Left ventricle myocardium inferior (tissue), 1 donor: ENCODE measurements at regions not wholly inside any gene's neighbourhood (a gene's known extent, or its start where the extent isn't known, plus 50 kb on each side); places are given as distances from the start of the nearest gene placed in this dataset.

Source experiments
- DNase-seq: peaks from one replicate; pipeline ENCODE4 v3.0.0-alpha.2; 2020
- H3K27ac ChIP-seq: fragments of 200-600 bp; replicated peaks from 2 replicates; pipeline ENCODE4 v1.8.0; 2021
- H3K27me3 ChIP-seq: fragments of 200-600 bp; 2 replicates; pipeline ENCODE4 v1.8.0; 2021; ENCODE audit warnings: low read depth
- H3K36me3 ChIP-seq: fragments of 200-600 bp; 2 replicates; pipeline ENCODE4 v1.8.0; 2021
- H3K4me1 ChIP-seq: fragments of 200-600 bp; 2 replicates; pipeline ENCODE4 v1.8.0; 2021
- H3K4me3 ChIP-seq: fragments of 200-600 bp; 2 replicates; pipeline ENCODE4 v1.8.0; 2021; ENCODE audit warnings: mild to moderate bottlenecking, moderate library complexity
- H3K9me3 ChIP-seq: fragments of 200-600 bp; replicated peaks from 2 replicates; pipeline ENCODE4 v1.8.0; 2021
- CTCF ChIP-seq: fragments of 200-600 bp; IDR thresholded peaks from 2 replicates; pipeline ENCODE4 v1.8.0; 2021; ENCODE audit warnings: antibody characterized with exemption, mild to moderate bottlenecking, borderline replicate concordance
- intact Hi-C: fragments of 100-400 bp; cut with micrococcal nuclease; formaldehyde crosslinking; loops from one replicate; pipeline ENCODE4 v1.11.0; 2022
- donor health status: DM: no; HTN: yes; CAD: no; lungs with severe emphysema.

GRCh38 chr1:112265931-112266330 is 130.1 kb upstream of the CTTNBP2NL start:
- no peaks in the 10 kb centered on the region for H3K27me3 ChIP-seq
- H3K9me3 ChIP-seq, result no peaks in the 10 kb centered on the region
- peaks cover 63% of the 10 kb centered on the region for H3K4me1 ChIP-seq
- H3K4me3 ChIP-seq, result no peak overlapping the region
- peak overlapping the region; percentile 76 for H3K27ac ChIP-seq
- DNase-seq, result no peak
- no peak for TF ChIP-seq CTCF
- no peaks in the 10 kb centered on the region for H3K36me3 ChIP-seq
- intact Hi-C loops, result no loop called here

GRCh38 chr1:112267206-112267605 is 128.8 kb upstream of the CTTNBP2NL start:
- Histone ChIP-seq H3K36me3 (no peaks in the 10 kb centered on the region), H3K27ac (peak overlapping the region; percentile 69), H3K4me3 (no peak overlapping the region), H3K27me3 (no peaks in the 10 kb centered on the region), H3K9me3 (no peaks in the 10 kb centered on the region), H3K4me1 (peaks cover 61% of the 10 kb centered on the region)
- DNase-seq, result no peak
- intact Hi-C loops, result no loop called here
- TF ChIP-seq CTCF, result no peak

- peak; percentile 73 for DNase-seq
- no peak overlapping the region for H3K4me3 ChIP-seq
- TF ChIP-seq CTCF, result no peak
- intact Hi-C loops, result no loop called here
- H3K9me3 ChIP-seq, result no peaks in the 10 kb centered on the region
- no peaks in the 10 kb centered on the region for H3K36me3 ChIP-seq
- peaks cover 59% of the 10 kb centered on the region for H3K4me1 ChIP-seq
- peak overlapping the region; percentile 69 for H3K27ac ChIP-seq
- H3K27me3 ChIP-seq, result no peaks in the 10 kb centered on the region
Observed at GRCh38 chr1:112267929-112268328, 128.1 kb upstream of the CTTNBP2NL start.

- H3K27me3 ChIP-seq, result no peaks in the 10 kb centered on the region
- no peaks in the 10 kb centered on the region for H3K36me3 ChIP-seq
- no peak for TF ChIP-seq CTCF
- H3K4me1 ChIP-seq, result peaks cover 55% of the 10 kb centered on the region
- H3K4me3 ChIP-seq, result no peak overlapping the region
- intact Hi-C loops, result no loop called here
- no peaks in the 10 kb centered on the region for H3K9me3 ChIP-seq
- no peak for DNase-seq
- H3K27ac ChIP-seq, result peak overlapping the region; percentile 69
Observed at GRCh38 chr1:112268408-112268807, 127.6 kb upstream of the CTTNBP2NL start.

DNA sequence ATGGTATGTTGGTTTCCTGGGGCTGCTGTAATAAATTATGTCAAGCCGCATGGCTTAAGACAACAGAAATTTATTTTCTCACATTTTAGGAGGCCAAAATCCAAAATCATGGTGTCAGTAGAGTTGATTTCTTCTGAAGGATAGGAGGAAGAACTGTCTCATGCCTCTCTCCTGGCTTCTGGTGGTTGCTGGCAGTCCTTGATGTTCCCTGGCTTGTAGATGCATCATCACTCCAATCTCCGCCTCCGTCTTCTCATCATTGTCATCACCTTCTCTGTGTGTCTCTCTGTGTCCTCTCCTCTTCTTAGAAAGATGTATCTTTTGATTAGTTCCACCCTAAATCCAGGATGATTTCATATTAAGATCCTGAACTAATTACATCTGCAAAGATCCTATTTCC is 124.7 kb upstream of the CTTNBP2NL start:
- no peaks in the 10 kb centered on the region for H3K27me3 ChIP-seq
- peaks cover 5% of the 10 kb centered on the region for H3K9me3 ChIP-seq
- no peak overlapping the region for H3K4me3 ChIP-seq
- intact Hi-C loops, result no loop called here
- TF ChIP-seq CTCF, result no peak
- H3K4me1 ChIP-seq, result peaks cover 31% of the 10 kb centered on the region
- DNase-seq, result no peak
- no peaks in the 10 kb centered on the region for H3K36me3 ChIP-seq
- H3K27ac ChIP-seq, result no peak overlapping the region
